ENCODE measurements at regions not wholly inside any gene's neighbourhood (a gene's known extent, or its start where the extent isn't known, plus 50 kb on each side); places are given as distances from the start of the nearest gene placed in this dataset.
A peak's percentile ranks its signal among the peaks of the same experiment; 100 is the strongest.
"Not testable (repeated sequence)": the region's sequence is repeated elsewhere in the genome, so short reads cannot be mapped to it uniquely, and the experiment has no call there.

GRCh38 chr7:89401099-89401498 is 605.6 kb upstream of the TEX47 start:
- no peak for DNase-seq

- no peak for DNase-seq
These were observed 606.2 kb upstream of the TEX47 start for GRCh38 chr7:89401690-89402089.

GRCh38 chr7:89451911-89452310 is 656.4 kb upstream of the TEX47 start:
- no peak for DNase-seq

- no peak for DNase-seq
These were observed 661.0 kb upstream of the TEX47 start for GRCh38 chr7:89456556-89456955.

- DNase-seq = no peak
These were observed 662.6 kb upstream of the TEX47 start for GRCh38 chr7:89458114-89458513.

- no peak for DNase-seq
These were observed 678.9 kb upstream of the TEX47 start for GRCh38 chr7:89474456-89474855.

DNA sequence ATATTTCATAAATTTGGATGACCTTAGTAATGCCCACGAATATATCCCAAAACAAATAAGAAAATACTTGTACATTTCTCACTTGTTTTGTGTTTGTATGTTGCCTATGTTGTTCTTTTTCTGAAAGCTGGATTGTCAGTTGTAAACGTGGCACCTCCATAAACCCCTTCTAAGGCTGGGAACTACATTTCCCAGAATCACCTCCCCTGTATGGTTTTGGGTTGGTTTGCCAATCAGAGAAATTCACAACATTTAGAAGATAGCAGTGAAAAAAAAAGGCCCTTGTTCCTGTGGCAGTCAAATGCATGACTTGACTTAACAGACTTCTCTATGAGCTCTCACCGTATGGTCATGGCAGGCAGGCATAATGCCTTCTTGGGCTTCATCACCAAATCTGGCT is 676.3 kb upstream of the STEAP1 start:
- DNase-seq = no peak

GRCh38 chr7:89495704-89496103 is 658.6 kb upstream of the STEAP1 start:
- DNase-seq = no peak

- no peak for DNase-seq
These were observed 654.2 kb upstream of the STEAP1 start for GRCh38 chr7:89500084-89500483.

DNA sequence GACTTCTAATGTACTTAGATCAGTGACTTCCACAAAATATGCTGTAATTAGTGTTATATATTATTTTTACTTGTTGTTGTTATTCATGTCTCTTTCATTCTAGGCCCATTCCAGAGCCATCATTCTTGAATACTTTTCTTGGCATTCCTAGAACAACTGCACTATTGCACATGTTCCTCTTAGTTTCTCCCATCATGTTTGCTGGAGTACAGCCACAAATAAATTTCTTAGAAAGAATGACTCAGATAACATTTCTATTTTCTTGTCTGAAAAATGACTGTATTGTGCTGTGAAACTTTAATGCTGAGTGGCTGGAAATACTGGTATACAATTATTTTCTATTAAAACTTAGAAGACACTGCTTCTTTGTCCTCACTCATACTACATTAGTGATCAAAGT is 651.0 kb upstream of the STEAP1 start:
- DNase-seq = no peak

GRCh38 chr7:89507034-89507433 is 647.2 kb upstream of the STEAP1 start:
- DNase-seq = no peak

DNA sequence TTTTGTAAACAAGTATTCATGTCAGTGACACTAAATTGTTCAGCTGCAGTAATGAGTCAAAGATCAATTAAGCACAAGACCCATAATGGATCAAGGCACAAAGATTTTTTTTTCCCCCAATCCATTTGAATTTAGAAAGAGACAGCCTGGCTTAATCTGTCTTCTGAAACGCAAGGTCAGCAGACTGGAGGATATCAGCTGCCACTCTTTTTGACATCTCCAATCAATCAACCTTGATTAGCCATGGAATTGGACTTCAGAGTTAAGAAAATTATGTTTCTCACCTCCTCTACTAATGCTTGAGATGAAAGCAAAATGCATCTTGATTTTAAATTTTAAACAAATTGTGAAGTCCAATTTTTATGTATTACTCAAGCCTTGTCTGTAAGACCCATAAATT is 642.4 kb upstream of the STEAP1 start:
- no peak for DNase-seq

DNA sequence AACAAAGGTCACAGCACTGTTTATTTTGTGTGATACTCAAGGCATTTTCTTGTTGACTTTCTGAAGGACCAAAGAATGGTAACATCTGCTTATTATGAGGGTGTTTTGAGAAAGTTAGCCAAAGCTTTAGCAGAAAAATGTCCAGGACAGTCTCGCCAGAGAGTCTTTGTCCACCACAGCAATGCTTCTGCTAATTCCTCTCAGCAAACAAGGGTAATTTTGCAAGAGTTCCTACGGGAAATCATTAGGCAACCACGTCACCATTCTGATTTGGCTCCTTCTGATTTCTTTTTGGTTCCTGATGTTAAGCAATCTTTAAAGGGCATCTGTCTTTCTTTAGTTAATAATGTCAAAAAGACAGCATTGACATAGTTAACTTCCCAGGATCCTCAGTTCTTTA is 639.3 kb upstream of the STEAP1 start:
- no peak for DNase-seq

DNA sequence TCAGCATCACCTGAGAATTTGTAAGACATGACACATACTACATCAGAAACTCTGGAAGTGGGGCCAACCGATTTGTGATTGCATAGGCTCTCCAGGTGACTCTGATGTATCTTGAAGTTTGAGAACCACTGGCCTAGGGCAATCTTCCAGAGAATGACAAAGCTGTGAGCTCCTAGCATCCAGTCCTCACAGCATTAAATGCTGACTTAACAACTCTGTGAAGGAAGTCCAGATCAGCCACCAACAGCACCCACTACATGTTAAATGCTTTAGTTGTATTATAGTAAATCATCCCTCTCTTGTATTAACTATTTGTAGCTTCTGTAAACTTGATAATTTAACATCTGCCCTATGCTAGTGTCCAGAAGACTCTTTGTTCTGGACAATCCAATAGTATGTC is 636.5 kb upstream of the STEAP1 start:
- DNase-seq = no peak

GRCh38 chr7:89549768-89550167 is 604.5 kb upstream of the STEAP1 start:
- no peak for DNase-seq

GRCh38 chr7:89554209-89554608 is 600.1 kb upstream of the STEAP1 start:
- no peak for DNase-seq

GRCh38 chr7:89559596-89559995 is 594.7 kb upstream of the STEAP1 start:
- no peak for DNase-seq

DNA sequence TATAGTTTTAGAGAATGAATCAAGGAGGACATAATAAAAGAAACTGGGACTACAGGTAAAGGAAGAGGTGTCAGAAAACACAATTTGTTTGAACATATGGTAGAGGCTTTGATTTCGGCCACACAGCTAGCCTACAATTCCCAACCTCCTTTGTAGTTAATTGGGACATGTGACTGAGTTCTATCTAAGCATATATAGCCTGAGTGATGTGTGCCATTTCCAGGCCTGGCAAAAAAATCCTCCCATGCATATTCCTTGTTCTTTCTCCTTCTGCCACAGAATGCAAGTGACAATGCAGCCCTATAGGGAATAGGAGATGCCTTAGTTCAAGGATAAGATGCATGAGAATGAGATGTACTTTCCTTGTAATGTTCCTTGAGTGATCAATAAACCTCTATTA is 590.7 kb upstream of the STEAP1 start:
- no peak for DNase-seq

DNA sequence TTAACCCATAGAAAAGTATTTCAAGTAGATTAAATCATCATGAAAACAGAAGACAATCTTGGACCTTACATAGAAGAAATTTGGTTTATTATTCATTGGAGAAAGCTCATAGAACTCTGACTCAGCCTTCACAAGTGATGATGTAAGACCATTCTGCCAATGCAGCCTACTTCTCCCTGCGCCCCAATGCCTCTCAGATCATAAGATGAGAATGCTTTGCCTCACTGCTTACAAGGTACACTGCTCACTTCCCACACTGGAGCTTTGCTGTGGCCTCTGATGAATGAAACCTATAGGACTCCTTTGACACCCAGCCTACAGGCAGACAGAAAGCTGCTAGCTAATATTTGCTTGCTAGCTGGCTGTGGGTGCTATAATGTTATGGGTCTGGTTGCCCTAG is 569.4 kb upstream of the STEAP1 start:
- no peak for DNase-seq

DNA sequence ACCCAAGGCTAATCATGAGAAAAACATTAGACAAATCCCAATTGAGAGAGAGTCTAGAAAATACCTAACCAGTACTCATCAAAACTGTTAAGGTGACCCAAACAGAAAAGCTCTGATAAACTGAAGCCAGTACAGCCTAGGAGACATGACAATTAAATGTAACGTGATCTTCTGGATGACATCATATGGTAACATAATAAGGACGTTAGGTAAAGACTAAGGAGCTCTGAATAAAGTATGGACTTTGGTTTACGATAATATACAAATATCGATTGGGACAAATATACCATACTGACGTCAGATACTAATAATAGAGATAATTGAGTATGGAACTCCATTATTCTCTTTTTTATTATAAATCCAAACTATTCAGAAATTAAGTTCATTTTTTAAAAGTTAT is 561.1 kb upstream of the STEAP1 start:
- DNase-seq = no peak

GRCh38 chr7:89602984-89603383 is 551.3 kb upstream of the STEAP1 start:
- DNase-seq = no peak

DNA sequence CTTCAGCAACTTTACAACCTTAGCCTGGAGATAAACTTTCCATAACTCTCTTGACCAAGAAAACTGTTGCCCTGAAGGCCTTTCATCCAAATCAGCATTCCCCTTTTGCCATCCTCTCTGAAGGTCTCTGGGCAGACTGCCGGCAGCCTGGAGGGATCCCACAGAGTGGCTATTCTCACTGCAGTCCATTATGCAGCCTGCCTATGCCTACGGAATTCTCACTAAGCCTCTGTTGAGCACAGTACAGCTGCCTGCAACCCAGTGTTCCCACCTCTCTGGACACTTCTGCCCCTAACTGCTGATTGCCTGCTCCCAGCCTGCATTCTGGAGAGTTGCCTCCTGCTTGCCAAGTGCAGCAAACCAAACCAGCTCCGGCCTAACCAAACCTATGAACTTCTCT is 548.9 kb upstream of the STEAP1 start:
- DNase-seq = peak in 30 of 58 donors; percentile 4 to 79 (median 28)

DNA sequence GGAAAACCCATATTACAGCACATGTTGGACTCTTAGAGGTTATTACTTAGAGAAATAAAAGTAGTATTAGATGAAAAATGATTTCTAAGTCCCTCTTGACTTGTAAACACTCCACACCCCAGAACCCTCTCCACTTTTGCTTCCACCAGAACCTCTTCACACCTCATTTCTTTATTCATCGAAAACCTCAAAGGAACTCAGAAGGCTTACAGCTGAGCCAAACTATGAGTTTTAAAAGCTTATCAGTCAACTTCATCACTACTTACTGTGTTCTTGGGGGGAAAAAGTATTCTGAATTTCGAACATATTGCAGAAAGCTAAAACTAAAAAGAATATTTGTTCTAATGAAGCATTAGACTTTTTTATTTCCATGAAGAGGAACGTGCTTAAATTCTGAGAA is 547.8 kb upstream of the STEAP1 start:
- DNase-seq = no peak

- DNase-seq = no peak
These were observed 546.5 kb upstream of the STEAP1 start for GRCh38 chr7:89607792-89608191.

- DNase-seq = not testable (repeated sequence)
These were observed 537.4 kb upstream of the STEAP1 start for GRCh38 chr7:89616829-89617228.

Data from anterior cingulate cortex (tissue), 58 donors.